Vagina (tissue), 2 donors: ENCODE measurements at regions not wholly inside any gene's neighbourhood (a gene's known extent, or its start where the extent isn't known, plus 50 kb on each side); places are given as distances from the start of the nearest gene placed in this dataset.

ENCODE experiments used
- CTCF ChIP-seq, 3 experiments: fragments of 450-650 bp in 2 of 3; fragments of 200-600 bp in 1 of 3; sonication (generic) in 1 of 3; IDR thresholded peaks; one replicate each; pipeline ENCODE4 v1.5.1; 2017 to 2019; ENCODE audit warnings: antibody characterized with exemption in 3 of 3, mild to moderate bottlenecking in 2 of 3, moderate library complexity in 2 of 3
- POLR2A ChIP-seq, 2 donors: fragments of 450-650 bp; IDR thresholded peaks; one replicate each; pipeline ENCODE4 v1.6.1; 2017; ENCODE audit warnings: antibody characterized with exemption in 2 of 2, mild to moderate bottlenecking in 2 of 2, moderate library complexity in 2 of 2

- TF ChIP-seq CTCF (IDR thresholded peaks at IDR 0.05), result no peak
- no peak for TF ChIP-seq POLR2A (IDR thresholded peaks at IDR 0.05)
Measured at GRCh38 chr12:114174326-114174725, 208.2 kb upstream of the RBM19 start.
